HL-60 (cell line): ENCODE measurements at regions not wholly inside any gene's neighbourhood (a gene's known extent, or its start where the extent isn't known, plus 50 kb on each side); places are given as distances from the start of the nearest gene placed in this dataset.

Source experiments
- GABPA ChIP-seq: IDR thresholded peaks from 2 replicates; pipeline ENCODE4 v1.6.1; 2012; ENCODE audit warnings: low read depth
- POLR2AphosphoS5 ChIP-seq: IDR thresholded peaks from 2 replicates; pipeline ENCODE4 v1.6.1; 2012; ENCODE audit warnings: low read depth
- TF ChIP-seq, protein P1 (sequence below): IDR thresholded peaks from one replicate; pipeline ENCODE4 v1.5.1; 2011; ENCODE audit warnings: low read length, control low read depth, inconsistent platforms; ENCODE audit not compliant: insufficient read depth
- TF ChIP-seq, protein P2 (sequence below): IDR thresholded peaks from 2 replicates; pipeline ENCODE4 v1.6.1; 2012; ENCODE audit warnings: low read depth; ENCODE audit not compliant: insufficient replicate concordance

DNA sequence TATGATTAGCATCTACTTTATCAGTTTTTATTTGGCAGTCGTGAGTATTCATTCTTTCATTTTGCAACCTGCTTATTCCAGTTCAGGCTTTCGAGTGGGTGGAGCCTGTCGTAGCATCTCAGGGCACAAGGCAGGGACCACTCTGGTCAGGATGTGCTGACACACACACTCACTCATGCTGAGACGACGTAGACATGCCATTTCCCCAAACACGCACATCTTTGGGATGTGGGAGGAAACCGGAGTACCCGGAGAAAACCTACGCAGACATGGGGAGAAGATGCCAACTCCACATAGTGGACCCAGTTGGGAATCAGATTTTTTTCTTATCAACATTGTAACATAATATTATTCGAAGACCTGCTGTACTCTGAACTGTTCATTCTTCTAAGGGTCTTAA is 756.5 kb upstream of the RBFOX1 start:
- TF ChIP-seq, protein P1, sequence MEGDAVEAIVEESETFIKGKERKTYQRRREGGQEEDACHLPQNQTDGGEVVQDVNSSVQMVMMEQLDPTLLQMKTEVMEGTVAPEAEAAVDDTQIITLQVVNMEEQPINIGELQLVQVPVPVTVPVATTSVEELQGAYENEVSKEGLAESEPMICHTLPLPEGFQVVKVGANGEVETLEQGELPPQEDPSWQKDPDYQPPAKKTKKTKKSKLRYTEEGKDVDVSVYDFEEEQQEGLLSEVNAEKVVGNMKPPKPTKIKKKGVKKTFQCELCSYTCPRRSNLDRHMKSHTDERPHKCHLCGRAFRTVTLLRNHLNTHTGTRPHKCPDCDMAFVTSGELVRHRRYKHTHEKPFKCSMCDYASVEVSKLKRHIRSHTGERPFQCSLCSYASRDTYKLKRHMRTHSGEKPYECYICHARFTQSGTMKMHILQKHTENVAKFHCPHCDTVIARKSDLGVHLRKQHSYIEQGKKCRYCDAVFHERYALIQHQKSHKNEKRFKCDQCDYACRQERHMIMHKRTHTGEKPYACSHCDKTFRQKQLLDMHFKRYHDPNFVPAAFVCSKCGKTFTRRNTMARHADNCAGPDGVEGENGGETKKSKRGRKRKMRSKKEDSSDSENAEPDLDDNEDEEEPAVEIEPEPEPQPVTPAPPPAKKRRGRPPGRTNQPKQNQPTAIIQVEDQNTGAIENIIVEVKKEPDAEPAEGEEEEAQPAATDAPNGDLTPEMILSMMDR = no peak
- TF ChIP-seq POLR2AphosphoS5 = no peak
- TF ChIP-seq, protein P2, sequence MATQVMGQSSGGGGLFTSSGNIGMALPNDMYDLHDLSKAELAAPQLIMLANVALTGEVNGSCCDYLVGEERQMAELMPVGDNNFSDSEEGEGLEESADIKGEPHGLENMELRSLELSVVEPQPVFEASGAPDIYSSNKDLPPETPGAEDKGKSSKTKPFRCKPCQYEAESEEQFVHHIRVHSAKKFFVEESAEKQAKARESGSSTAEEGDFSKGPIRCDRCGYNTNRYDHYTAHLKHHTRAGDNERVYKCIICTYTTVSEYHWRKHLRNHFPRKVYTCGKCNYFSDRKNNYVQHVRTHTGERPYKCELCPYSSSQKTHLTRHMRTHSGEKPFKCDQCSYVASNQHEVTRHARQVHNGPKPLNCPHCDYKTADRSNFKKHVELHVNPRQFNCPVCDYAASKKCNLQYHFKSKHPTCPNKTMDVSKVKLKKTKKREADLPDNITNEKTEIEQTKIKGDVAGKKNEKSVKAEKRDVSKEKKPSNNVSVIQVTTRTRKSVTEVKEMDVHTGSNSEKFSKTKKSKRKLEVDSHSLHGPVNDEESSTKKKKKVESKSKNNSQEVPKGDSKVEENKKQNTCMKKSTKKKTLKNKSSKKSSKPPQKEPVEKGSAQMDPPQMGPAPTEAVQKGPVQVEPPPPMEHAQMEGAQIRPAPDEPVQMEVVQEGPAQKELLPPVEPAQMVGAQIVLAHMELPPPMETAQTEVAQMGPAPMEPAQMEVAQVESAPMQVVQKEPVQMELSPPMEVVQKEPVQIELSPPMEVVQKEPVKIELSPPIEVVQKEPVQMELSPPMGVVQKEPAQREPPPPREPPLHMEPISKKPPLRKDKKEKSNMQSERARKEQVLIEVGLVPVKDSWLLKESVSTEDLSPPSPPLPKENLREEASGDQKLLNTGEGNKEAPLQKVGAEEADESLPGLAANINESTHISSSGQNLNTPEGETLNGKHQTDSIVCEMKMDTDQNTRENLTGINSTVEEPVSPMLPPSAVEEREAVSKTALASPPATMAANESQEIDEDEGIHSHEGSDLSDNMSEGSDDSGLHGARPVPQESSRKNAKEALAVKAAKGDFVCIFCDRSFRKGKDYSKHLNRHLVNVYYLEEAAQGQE = no peak
- no peak for TF ChIP-seq GABPA
